Trophoblast cell (in vitro differentiated cells and primary cell): ENCODE measurements at regions not wholly inside any gene's neighbourhood (a gene's known extent, or its start where the extent isn't known, plus 50 kb on each side); places are given as distances from the start of the nearest gene placed in this dataset.
A peak's percentile ranks its signal among the peaks of the same experiment; 100 is the strongest.

Experiments
- DNase-seq, 2 donors: peaks; one replicate each; pipeline ENCODE4 v3.0.0-alpha.2; 2016
- H2AFZ ChIP-seq: 2 replicates; pipeline ENCODE4 v1.6.1; 2013; ENCODE audit warnings: low read length, moderate library complexity, mild to moderate bottlenecking; ENCODE audit not compliant: insufficient read depth, poor library complexity
- H2AK5ac ChIP-seq: 2 replicates; pipeline ENCODE4 v1.6.1; 2013; ENCODE audit warnings: mild to moderate bottlenecking, low read length
- H2BK120ac ChIP-seq: 2 replicates; pipeline ENCODE4 v1.6.1; 2013; ENCODE audit warnings: low read length, mild to moderate bottlenecking, moderate library complexity; ENCODE audit not compliant: insufficient read depth, poor library complexity
- H2BK12ac ChIP-seq: 2 replicates; pipeline ENCODE4 v1.6.1; 2013; ENCODE audit warnings: mild to moderate bottlenecking, low read length, moderate library complexity
- H2BK5ac ChIP-seq: 2 replicates; pipeline ENCODE4 v1.6.1; 2013; ENCODE audit warnings: low read length, low read depth, moderate library complexity, mild to moderate bottlenecking; ENCODE audit not compliant: poor library complexity
- H3K14ac ChIP-seq: 2 replicates; pipeline ENCODE4 v1.6.1; 2013; ENCODE audit warnings: mild to moderate bottlenecking, low read length
- H3K18ac ChIP-seq: 2 replicates; pipeline ENCODE4 v1.6.1; 2013; ENCODE audit warnings: mild to moderate bottlenecking, low read length
- H3K23ac ChIP-seq: 2 replicates; pipeline ENCODE4 v1.6.1; 2013; ENCODE audit warnings: low read length
- H3K27ac ChIP-seq: 2 replicates; pipeline ENCODE4 v1.5.1; 2013; ENCODE audit warnings: low read depth, mild to moderate bottlenecking, inconsistent platforms, low read length, moderate library complexity
- H3K27me3 ChIP-seq: 2 replicates; pipeline ENCODE4 v1.6.1; 2013; ENCODE audit warnings: inconsistent platforms, mild to moderate bottlenecking, low read length, moderate library complexity; ENCODE audit not compliant: insufficient read depth
- H3K36me3 ChIP-seq, 2 experiments: 1 replicate in 1 of 2; 2 replicates in 1 of 2; pipeline ENCODE4 v1.6.1; 2013; ENCODE audit warnings: low read length in 2 of 2, mild to moderate bottlenecking in 2 of 2, moderate library complexity in 1 of 2; ENCODE audit not compliant: insufficient read depth in 2 of 2, control insufficient read depth in 1 of 2
- H3K4ac ChIP-seq: 2 replicates; pipeline ENCODE4 v1.6.1; 2013; ENCODE audit warnings: low read depth, mild to moderate bottlenecking, low read length, moderate library complexity
- H3K4me1 ChIP-seq, 2 experiments: 1 replicate in 1 of 2; 2 replicates in 1 of 2; pipeline ENCODE4 v1.6.1; 2013; ENCODE audit warnings: low read length in 2 of 2, mild to moderate bottlenecking in 2 of 2, moderate library complexity in 1 of 2; ENCODE audit not compliant: insufficient read depth in 2 of 2, control insufficient read depth in 1 of 2
- H3K4me2 ChIP-seq: 2 replicates; pipeline ENCODE4 v1.6.1; 2013; ENCODE audit warnings: inconsistent platforms, mild to moderate bottlenecking, low read length, moderate library complexity
- H3K4me3 ChIP-seq: 2 replicates; pipeline ENCODE4 v1.5.1; 2013; ENCODE audit warnings: mild to moderate bottlenecking, low read depth, low read length, inconsistent platforms
- H3K79me1 ChIP-seq: one replicate; pipeline ENCODE4 v1.6.1; 2013; ENCODE audit warnings: low read length
- H3K79me2 ChIP-seq: 2 replicates; pipeline ENCODE4 v1.6.1; 2013; ENCODE audit warnings: low read length, mild to moderate bottlenecking; ENCODE audit not compliant: control insufficient read depth, insufficient read depth, poor library complexity
- H3K9ac ChIP-seq: 2 replicates; pipeline ENCODE4 v1.6.1; 2013; ENCODE audit warnings: mild to moderate bottlenecking, low read length
- H3K9me3 ChIP-seq: 2 replicates; pipeline ENCODE4 v1.6.1; 2013; ENCODE audit warnings: low read depth, mild to moderate bottlenecking, control low read depth, inconsistent platforms, low read length; ENCODE audit not compliant: insufficient read depth
- H4K12ac ChIP-seq: 2 replicates; pipeline ENCODE4 v1.6.1; 2013; ENCODE audit warnings: low read depth, mild to moderate bottlenecking, low read length, moderate library complexity
- H4K8ac ChIP-seq: 2 replicates; pipeline ENCODE4 v1.6.1; 2013; ENCODE audit warnings: low read depth, mild to moderate bottlenecking, low read length, moderate library complexity
- H4K91ac ChIP-seq: one replicate; pipeline ENCODE4 v1.6.1; 2013; ENCODE audit warnings: low read depth, mild to moderate bottlenecking, low read length, moderate library complexity
- WGBS: extraction: QIAGEN DNeasy Blood & Tissue Kit; methylation state at CpG from one replicate; pipeline ENCODE4 v1.1.7; 2013; ENCODE audit warnings: missing lambda C conversion rate; ENCODE audit not compliant: insufficient read length, insufficient coverage; ENCODE audit errors: extremely low coverage; 5-methylcytosine and 5-hydroxymethylcytosine counted together

DNA sequence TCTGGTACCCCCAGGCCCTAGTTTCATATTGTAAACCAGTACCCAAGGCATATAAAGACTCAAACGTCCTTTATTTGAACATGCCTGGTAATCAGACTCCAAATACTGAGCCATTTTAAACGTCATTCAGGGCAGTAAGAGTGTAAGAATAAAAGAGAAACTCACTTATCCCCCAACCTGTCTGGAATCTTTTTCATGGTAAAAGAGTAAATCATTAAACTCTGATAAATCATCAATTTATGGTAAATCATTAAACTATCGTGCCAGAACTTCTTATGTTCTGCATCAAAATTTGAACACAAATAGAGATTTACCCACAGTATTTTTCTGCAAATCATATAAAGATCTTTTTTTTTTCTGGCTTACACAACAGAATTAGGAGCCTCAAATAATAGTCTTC is 734.3 kb upstream of the POT1 start:
- no peaks in the 10 kb centered on the region for H3K79me1 ChIP-seq
- no peak for DNase-seq
- no peak overlapping the region for H3K27ac ChIP-seq
- H3K4me3 ChIP-seq, result no peak overlapping the region
- no peak overlapping the region for H2AFZ ChIP-seq
- no peak overlapping the region for H2AK5ac ChIP-seq
- no peak overlapping the region for H3K4ac ChIP-seq
- no peak overlapping the region for H3K18ac ChIP-seq
- no peaks in the 10 kb centered on the region for H3K79me2 ChIP-seq
- H2BK120ac ChIP-seq, result no peak overlapping the region
- no peak overlapping the region for H3K4me2 ChIP-seq
- H2BK12ac ChIP-seq, result no peak overlapping the region
- H3K23ac ChIP-seq, result no peak overlapping the region
- no peak overlapping the region for H4K91ac ChIP-seq
- no peaks in the 10 kb centered on the region for H3K9me3 ChIP-seq
- peaks cover 0 to 2% of the 10 kb centered on the region in 2 experiments for H3K4me1 ChIP-seq
- no peaks in the 10 kb centered on the region for H3K36me3 ChIP-seq
- H3K27me3 ChIP-seq, result no peaks in the 10 kb centered on the region
- no CpG with 5 or more reads among the region's 3 CpGs for WGBS
- no peak overlapping the region for H3K9ac ChIP-seq
- no peak overlapping the region for H4K8ac ChIP-seq
- H2BK5ac ChIP-seq, result no peak overlapping the region
- no peak overlapping the region for H3K14ac ChIP-seq
- H4K12ac ChIP-seq, result no peak overlapping the region

DNA sequence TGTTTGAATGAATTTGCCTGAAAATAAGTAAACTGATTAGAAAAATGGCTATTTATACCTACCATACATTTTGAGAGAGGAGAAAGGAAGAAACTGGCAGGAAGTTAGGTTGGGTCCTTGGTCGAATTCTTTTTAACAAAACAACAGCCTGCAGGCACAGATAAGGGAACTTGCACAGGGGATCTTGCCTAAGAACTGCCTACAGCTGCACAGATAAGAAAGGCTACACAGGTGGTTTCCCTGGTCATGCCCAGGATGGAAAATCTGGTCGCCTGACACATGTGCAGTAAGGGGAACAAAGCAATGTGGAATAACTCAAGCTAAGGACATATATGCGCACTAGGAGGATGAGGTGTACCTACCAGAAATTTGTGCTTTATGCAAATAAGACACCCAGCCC is 732.1 kb upstream of the POT1 start:
- Histone ChIP-seq H3K36me3 (no peaks in the 10 kb centered on the region), H3K23ac (no peak overlapping the region), H3K14ac (no peak overlapping the region), H2BK120ac (no peak overlapping the region), H3K79me1 (no peaks in the 10 kb centered on the region), H3K9ac (no peak overlapping the region), H2AFZ (no peak overlapping the region), H4K8ac (no peak overlapping the region), H3K9me3 (no peaks in the 10 kb centered on the region), H3K27me3 (no peaks in the 10 kb centered on the region), H3K4me1 (peaks cover 0 to 2% of the 10 kb centered on the region in 2 experiments), H2AK5ac (no peak overlapping the region), H4K12ac (no peak overlapping the region), H4K91ac (no peak overlapping the region), H3K27ac (no peak overlapping the region), H3K4me3 (no peak overlapping the region), H3K18ac (no peak overlapping the region), H3K4ac (no peak overlapping the region), H3K79me2 (no peaks in the 10 kb centered on the region), H3K4me2 (no peak overlapping the region), H2BK12ac (no peak overlapping the region), H2BK5ac (no peak overlapping the region)
- no CpG with 5 or more reads among the region's 3 CpGs for WGBS
- peak; percentile 43 to 62 for DNase-seq

DNA sequence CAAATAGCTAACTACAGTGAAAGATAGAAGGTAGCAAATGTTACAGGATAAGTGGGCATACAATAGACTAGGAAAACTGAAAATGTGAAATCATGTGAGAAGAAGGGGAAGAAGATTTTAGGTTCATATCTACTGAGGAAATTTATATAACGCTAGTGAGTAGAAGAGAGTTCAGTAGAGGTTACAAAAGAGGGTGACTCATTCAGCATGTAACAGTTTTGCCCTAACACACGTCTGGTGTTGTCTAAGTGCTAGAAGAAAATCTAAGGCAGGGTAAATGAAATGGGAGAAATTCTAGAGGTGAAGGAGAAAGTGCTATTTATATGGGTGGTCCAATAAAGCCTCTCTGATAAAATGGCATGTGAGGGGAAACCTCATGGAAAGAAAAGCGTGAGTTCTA is 731.4 kb upstream of the POT1 start:
- Histone ChIP-seq H3K9ac (no peak overlapping the region), H2AFZ (no peak overlapping the region), H3K27me3 (no peaks in the 10 kb centered on the region), H3K27ac (no peak overlapping the region), H3K36me3 (no peaks in the 10 kb centered on the region), H4K8ac (no peak overlapping the region), H4K91ac (no peak overlapping the region), H3K79me2 (no peaks in the 10 kb centered on the region), H2AK5ac (no peak overlapping the region), H4K12ac (no peak overlapping the region), H3K79me1 (no peaks in the 10 kb centered on the region), H3K4ac (no peak overlapping the region), H3K18ac (no peak overlapping the region), H2BK120ac (no peak overlapping the region), H3K9me3 (no peaks in the 10 kb centered on the region), H2BK5ac (no peak overlapping the region), H3K23ac (no peak overlapping the region), H3K4me1 (peaks cover 0 to 2% of the 10 kb centered on the region in 2 experiments), H3K4me3 (no peak overlapping the region), H3K14ac (no peak overlapping the region), H2BK12ac (no peak overlapping the region), H3K4me2 (no peak overlapping the region)
- DNase-seq, result no peak
- WGBS, result no CpG with 5 or more reads among the region's 3 CpGs

DNA sequence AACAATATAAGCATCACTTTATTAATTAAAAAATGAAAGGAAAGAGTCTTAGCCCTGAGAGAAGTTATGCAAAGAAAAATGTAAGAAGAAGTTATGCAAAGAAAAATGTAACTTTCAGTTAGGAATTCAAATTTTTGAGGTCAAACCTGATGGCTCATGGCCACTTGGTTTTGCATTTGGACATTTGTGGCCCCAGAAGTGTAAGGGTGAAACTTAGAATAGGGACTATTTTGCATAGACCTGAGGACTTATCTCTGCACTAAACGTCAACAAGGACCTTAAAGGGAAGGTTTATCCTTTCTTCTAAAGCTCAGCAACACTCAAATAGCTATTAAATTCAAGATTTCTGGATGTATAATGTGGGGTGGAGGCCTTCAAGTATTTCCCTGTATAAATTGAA is 724.5 kb upstream of the POT1 start:
- H3K79me2 ChIP-seq, result no peaks in the 10 kb centered on the region
- WGBS, result no CpG with 5 or more reads among the region's 1 CpG
- H3K79me1 ChIP-seq, result no peaks in the 10 kb centered on the region
- H2BK120ac ChIP-seq, result no peak overlapping the region
- no peak overlapping the region for H3K4ac ChIP-seq
- no peak overlapping the region for H2AFZ ChIP-seq
- no peaks in the 10 kb centered on the region for H3K9me3 ChIP-seq
- H3K36me3 ChIP-seq, result no peaks in the 10 kb centered on the region
- no peak overlapping the region for H3K18ac ChIP-seq
- no peak overlapping the region for H4K8ac ChIP-seq
- peaks cover 0 to 3% of the 10 kb centered on the region in 2 experiments for H3K4me1 ChIP-seq
- no peak overlapping the region for H4K91ac ChIP-seq
- no peak overlapping the region for H3K4me2 ChIP-seq
- H2BK5ac ChIP-seq, result no peak overlapping the region
- no peak overlapping the region for H3K27ac ChIP-seq
- no peak overlapping the region for H4K12ac ChIP-seq
- no peaks in the 10 kb centered on the region for H3K27me3 ChIP-seq
- DNase-seq, result no peak
- H3K14ac ChIP-seq, result no peak overlapping the region
- no peak overlapping the region for H3K4me3 ChIP-seq
- H2BK12ac ChIP-seq, result no peak overlapping the region
- no peak overlapping the region for H3K9ac ChIP-seq
- no peak overlapping the region for H2AK5ac ChIP-seq
- H3K23ac ChIP-seq, result no peak overlapping the region
